ENCODE measurements at regions not wholly inside any gene's neighbourhood (a gene's known extent, or its start where the extent isn't known, plus 50 kb on each side); places are given as distances from the start of the nearest gene placed in this dataset.

DNA sequence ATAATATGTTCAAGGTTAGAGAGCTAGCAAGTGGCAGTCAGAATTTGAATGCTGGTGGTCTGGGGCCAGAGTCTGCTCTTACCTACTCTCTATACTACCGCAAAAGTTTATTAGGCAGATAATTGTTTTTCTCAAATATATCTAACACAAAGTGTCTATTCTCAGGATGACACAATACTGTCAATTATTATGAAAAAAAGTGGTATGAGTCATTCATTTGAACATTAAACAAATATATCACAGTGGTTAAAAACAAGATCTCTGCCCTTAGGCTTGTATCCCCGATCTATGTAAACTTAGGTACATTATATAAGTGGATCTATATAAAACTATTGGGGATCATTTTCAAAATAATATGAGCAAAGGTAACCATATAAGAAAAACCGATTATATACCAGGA is 354.9 kb downstream of the CETN3 start:
- TF ChIP-seq YY1 (IDR thresholded peaks at IDR 0.05; ENCODE audit: insufficient read depth, insufficient read length) (no peak), ZNF274 (IDR thresholded peaks at IDR 0.05; ENCODE audit: low read depth, low read length) (no peak), SUZ12 (IDR thresholded peaks at IDR 0.05; ENCODE audit: extremely low read depth, insufficient read depth, insufficient read length) (no peak)

Data from NT2/D1 (cell line).